Trophoblast cell (in vitro differentiated cells and primary cell): ENCODE measurements at regions not wholly inside any gene's neighbourhood (a gene's known extent, or its start where the extent isn't known, plus 50 kb on each side); places are given as distances from the start of the nearest gene placed in this dataset.
A peak's percentile ranks its signal among the peaks of the same experiment; 100 is the strongest.

Experiments
- DNase-seq, 2 donors: peaks; one replicate each; pipeline ENCODE4 v3.0.0-alpha.2; 2016
- H2AFZ ChIP-seq: 2 replicates; pipeline ENCODE4 v1.6.1; 2013; ENCODE audit warnings: low read length, moderate library complexity, mild to moderate bottlenecking; ENCODE audit not compliant: insufficient read depth, poor library complexity
- H2AK5ac ChIP-seq: 2 replicates; pipeline ENCODE4 v1.6.1; 2013; ENCODE audit warnings: mild to moderate bottlenecking, low read length
- H2BK120ac ChIP-seq: 2 replicates; pipeline ENCODE4 v1.6.1; 2013; ENCODE audit warnings: low read length, mild to moderate bottlenecking, moderate library complexity; ENCODE audit not compliant: insufficient read depth, poor library complexity
- H2BK12ac ChIP-seq: 2 replicates; pipeline ENCODE4 v1.6.1; 2013; ENCODE audit warnings: mild to moderate bottlenecking, low read length, moderate library complexity
- H2BK5ac ChIP-seq: 2 replicates; pipeline ENCODE4 v1.6.1; 2013; ENCODE audit warnings: low read length, low read depth, moderate library complexity, mild to moderate bottlenecking; ENCODE audit not compliant: poor library complexity
- H3K14ac ChIP-seq: 2 replicates; pipeline ENCODE4 v1.6.1; 2013; ENCODE audit warnings: mild to moderate bottlenecking, low read length
- H3K18ac ChIP-seq: 2 replicates; pipeline ENCODE4 v1.6.1; 2013; ENCODE audit warnings: mild to moderate bottlenecking, low read length
- H3K23ac ChIP-seq: 2 replicates; pipeline ENCODE4 v1.6.1; 2013; ENCODE audit warnings: low read length
- H3K27ac ChIP-seq: 2 replicates; pipeline ENCODE4 v1.5.1; 2013; ENCODE audit warnings: low read depth, mild to moderate bottlenecking, inconsistent platforms, low read length, moderate library complexity
- H3K27me3 ChIP-seq: 2 replicates; pipeline ENCODE4 v1.6.1; 2013; ENCODE audit warnings: inconsistent platforms, mild to moderate bottlenecking, low read length, moderate library complexity; ENCODE audit not compliant: insufficient read depth
- H3K36me3 ChIP-seq, 2 experiments: 1 replicate in 1 of 2; 2 replicates in 1 of 2; pipeline ENCODE4 v1.6.1; 2013; ENCODE audit warnings: low read length in 2 of 2, mild to moderate bottlenecking in 2 of 2, moderate library complexity in 1 of 2; ENCODE audit not compliant: insufficient read depth in 2 of 2, control insufficient read depth in 1 of 2
- H3K4ac ChIP-seq: 2 replicates; pipeline ENCODE4 v1.6.1; 2013; ENCODE audit warnings: low read depth, mild to moderate bottlenecking, low read length, moderate library complexity
- H3K4me1 ChIP-seq, 2 experiments: 1 replicate in 1 of 2; 2 replicates in 1 of 2; pipeline ENCODE4 v1.6.1; 2013; ENCODE audit warnings: low read length in 2 of 2, mild to moderate bottlenecking in 2 of 2, moderate library complexity in 1 of 2; ENCODE audit not compliant: insufficient read depth in 2 of 2, control insufficient read depth in 1 of 2
- H3K4me2 ChIP-seq: 2 replicates; pipeline ENCODE4 v1.6.1; 2013; ENCODE audit warnings: inconsistent platforms, mild to moderate bottlenecking, low read length, moderate library complexity
- H3K4me3 ChIP-seq: 2 replicates; pipeline ENCODE4 v1.5.1; 2013; ENCODE audit warnings: mild to moderate bottlenecking, low read depth, low read length, inconsistent platforms
- H3K79me1 ChIP-seq: one replicate; pipeline ENCODE4 v1.6.1; 2013; ENCODE audit warnings: low read length
- H3K79me2 ChIP-seq: 2 replicates; pipeline ENCODE4 v1.6.1; 2013; ENCODE audit warnings: low read length, mild to moderate bottlenecking; ENCODE audit not compliant: control insufficient read depth, insufficient read depth, poor library complexity
- H3K9ac ChIP-seq: 2 replicates; pipeline ENCODE4 v1.6.1; 2013; ENCODE audit warnings: mild to moderate bottlenecking, low read length
- H3K9me3 ChIP-seq: 2 replicates; pipeline ENCODE4 v1.6.1; 2013; ENCODE audit warnings: low read depth, mild to moderate bottlenecking, control low read depth, inconsistent platforms, low read length; ENCODE audit not compliant: insufficient read depth
- H4K12ac ChIP-seq: 2 replicates; pipeline ENCODE4 v1.6.1; 2013; ENCODE audit warnings: low read depth, mild to moderate bottlenecking, low read length, moderate library complexity
- H4K8ac ChIP-seq: 2 replicates; pipeline ENCODE4 v1.6.1; 2013; ENCODE audit warnings: low read depth, mild to moderate bottlenecking, low read length, moderate library complexity
- H4K91ac ChIP-seq: one replicate; pipeline ENCODE4 v1.6.1; 2013; ENCODE audit warnings: low read depth, mild to moderate bottlenecking, low read length, moderate library complexity
- WGBS: extraction: QIAGEN DNeasy Blood & Tissue Kit; methylation state at CpG from one replicate; pipeline ENCODE4 v1.1.7; 2013; ENCODE audit warnings: missing lambda C conversion rate; ENCODE audit not compliant: insufficient read length, insufficient coverage; ENCODE audit errors: extremely low coverage; 5-methylcytosine and 5-hydroxymethylcytosine counted together

DNA sequence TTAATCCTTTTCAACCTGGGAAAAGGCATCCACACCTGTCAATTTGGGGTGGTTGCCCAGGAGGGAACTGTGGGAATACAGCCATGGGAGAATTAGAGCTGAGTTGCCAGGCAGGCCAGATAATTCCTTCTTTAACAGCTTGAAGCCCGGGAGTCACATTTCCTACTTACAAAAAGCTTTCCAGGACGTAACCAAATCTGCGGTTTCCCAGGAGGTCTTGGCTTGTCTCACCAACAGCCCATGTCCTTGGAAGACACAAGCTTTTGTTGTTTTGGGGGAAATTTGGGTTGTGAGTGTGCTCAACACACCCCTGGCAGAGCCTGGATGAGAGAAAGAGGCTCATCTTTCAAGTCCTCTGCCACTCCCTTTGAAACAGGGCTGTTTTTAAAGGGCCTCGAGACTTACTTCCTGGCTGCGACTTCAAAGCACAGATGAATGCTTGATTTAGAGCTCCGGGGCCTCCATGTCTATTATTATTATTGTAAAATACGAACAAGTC, 465.9 kb upstream of the BTBD3 start:
- no CpG with 5 or more reads among the region's 7 CpGs for WGBS
- H4K91ac ChIP-seq: peak overlapping the region; percentile 39
- DNase-seq: no peak
- no peak overlapping the region for H3K4ac ChIP-seq
- no peak overlapping the region for H3K4me3 ChIP-seq
- H3K79me1 ChIP-seq: peaks cover 13% of the 10 kb centered on the region
- peak overlapping the region; percentile 37 for H2BK5ac ChIP-seq
- H3K18ac ChIP-seq: no peak overlapping the region
- no peaks in the 10 kb centered on the region for H3K36me3 ChIP-seq
- H3K4me1 ChIP-seq: peaks cover 10 to 17% of the 10 kb centered on the region in 2 experiments
- H3K9me3 ChIP-seq: no peaks in the 10 kb centered on the region
- no peaks in the 10 kb centered on the region for H3K79me2 ChIP-seq
- no peaks in the 10 kb centered on the region for H3K27me3 ChIP-seq
- H3K14ac ChIP-seq: peak overlapping the region; percentile 35
- H3K9ac ChIP-seq: no peak overlapping the region
- H3K27ac ChIP-seq: no peak overlapping the region
- no peak overlapping the region for H3K4me2 ChIP-seq
- no peak overlapping the region for H4K8ac ChIP-seq
- H3K23ac ChIP-seq: no peak overlapping the region
- peak overlapping the region; percentile 35 for H2AFZ ChIP-seq
- H2BK12ac ChIP-seq: peak overlapping the region; percentile 45
- no peak overlapping the region for H4K12ac ChIP-seq
- no peak overlapping the region for H2AK5ac ChIP-seq
- peak overlapping the region; percentile 1 for H2BK120ac ChIP-seq

- H3K14ac ChIP-seq: no peak overlapping the region
- WGBS: no CpG with 5 or more reads among the region's 6 CpGs
- H3K79me1 ChIP-seq: peaks cover 13% of the 10 kb centered on the region
- no peak overlapping the region for H3K18ac ChIP-seq
- H4K12ac ChIP-seq: no peak overlapping the region
- H4K8ac ChIP-seq: no peak overlapping the region
- no peak for DNase-seq
- no peak overlapping the region for H2AFZ ChIP-seq
- H3K9me3 ChIP-seq: no peaks in the 10 kb centered on the region
- H2BK120ac ChIP-seq: peak overlapping the region; percentile 1
- peak overlapping the region; percentile 38 for H3K27ac ChIP-seq
- H2BK5ac ChIP-seq: no peak overlapping the region
- no peak overlapping the region for H4K91ac ChIP-seq
- no peak overlapping the region for H3K4ac ChIP-seq
- H3K79me2 ChIP-seq: no peaks in the 10 kb centered on the region
- H3K27me3 ChIP-seq: no peaks in the 10 kb centered on the region
- no peaks in the 10 kb centered on the region for H3K36me3 ChIP-seq
- H3K23ac ChIP-seq: no peak overlapping the region
- no peak overlapping the region for H3K4me2 ChIP-seq
- H3K4me1 ChIP-seq: peaks cover 10 to 17% of the 10 kb centered on the region in 2 experiments
- no peak overlapping the region for H3K4me3 ChIP-seq
- no peak overlapping the region for H2BK12ac ChIP-seq
- H3K9ac ChIP-seq: no peak overlapping the region
- H2AK5ac ChIP-seq: no peak overlapping the region
Observed at GRCh38 chr20:11452326-11452725, 465.4 kb upstream of the BTBD3 start.

DNA sequence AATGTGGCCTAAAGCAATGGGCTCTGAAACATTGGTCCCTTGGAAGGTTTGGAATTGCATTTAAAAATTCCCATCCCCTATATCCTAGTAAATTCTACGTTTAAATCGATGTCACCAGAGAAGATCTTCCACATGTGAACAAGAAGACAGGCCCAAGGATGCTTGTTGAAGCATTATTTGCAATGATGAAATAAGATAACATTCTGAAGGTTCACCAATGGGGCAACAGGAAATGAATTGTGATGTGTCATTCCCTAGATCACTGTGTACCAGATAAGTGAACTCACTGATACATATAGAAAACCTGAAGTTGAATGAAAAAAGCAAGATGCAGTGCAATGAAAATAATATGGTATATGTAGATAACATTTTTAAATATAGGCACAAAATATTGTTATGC, 464.3 kb upstream of the BTBD3 start:
- Histone ChIP-seq H3K14ac (no peak overlapping the region), H3K9me3 (no peaks in the 10 kb centered on the region), H3K4ac (no peak overlapping the region), H3K27ac (no peak overlapping the region), H2BK5ac (no peak overlapping the region), H3K18ac (no peak overlapping the region), H3K23ac (no peak overlapping the region), H3K4me1 (peaks cover 10 to 19% of the 10 kb centered on the region in 2 experiments), H3K79me2 (no peaks in the 10 kb centered on the region), H2AFZ (no peak overlapping the region), H4K8ac (no peak overlapping the region), H3K4me3 (no peak overlapping the region), H4K91ac (peak overlapping the region; percentile 4), H3K79me1 (peaks cover 13% of the 10 kb centered on the region), H2AK5ac (no peak overlapping the region), H3K4me2 (no peak overlapping the region), H2BK120ac (no peak overlapping the region), H3K9ac (no peak overlapping the region), H2BK12ac (peak overlapping the region; percentile 18), H4K12ac (no peak overlapping the region), H3K27me3 (no peaks in the 10 kb centered on the region), H3K36me3 (no peaks in the 10 kb centered on the region)
- no peak for DNase-seq
- WGBS: no CpG with 5 or more reads among the region's 2 CpGs

- H3K4me3 ChIP-seq: no peak overlapping the region
- no peaks in the 10 kb centered on the region for H3K27me3 ChIP-seq
- WGBS: no CpG with 5 or more reads among the region's 7 CpGs
Observed at GRCh38 chr20:11454966-11455799, 462.5 kb upstream of the BTBD3 start.

More at GRCh38 chr20:11454966-11455799, 462.5 kb upstream of the BTBD3 start:
- no peak overlapping the region for H2AK5ac ChIP-seq
- peak overlapping the region; percentile 26 for H3K4me2 ChIP-seq
- no peak overlapping the region for H3K4ac ChIP-seq
- H2BK120ac ChIP-seq: peak overlapping the region; percentile 29
- no peak overlapping the region for H3K18ac ChIP-seq
- H3K4me1 ChIP-seq: peaks cover 10 to 19% of the 10 kb centered on the region in 2 experiments
- H3K23ac ChIP-seq: no peak overlapping the region
- no peak overlapping the region for H3K9ac ChIP-seq
- peaks cover 13% of the 10 kb centered on the region for H3K79me1 ChIP-seq
- H3K36me3 ChIP-seq: no peaks in the 10 kb centered on the region
- no peak overlapping the region for H2AFZ ChIP-seq
- no peaks in the 10 kb centered on the region for H3K79me2 ChIP-seq
- DNase-seq: peak in 1 of 2 donors; percentile 7
- no peak overlapping the region for H4K8ac ChIP-seq
- no peak overlapping the region for H4K12ac ChIP-seq
- peak overlapping the region; percentile 87 for H3K27ac ChIP-seq
- no peak overlapping the region for H2BK5ac ChIP-seq
- no peak overlapping the region for H2BK12ac ChIP-seq
- no peaks in the 10 kb centered on the region for H3K9me3 ChIP-seq
- no peak overlapping the region for H3K14ac ChIP-seq
- H4K91ac ChIP-seq: peak overlapping the region; percentile 48
